ENCODE measurements at regions not wholly inside any gene's neighbourhood (a gene's known extent, or its start where the extent isn't known, plus 50 kb on each side); places are given as distances from the start of the nearest gene placed in this dataset.

DNA sequence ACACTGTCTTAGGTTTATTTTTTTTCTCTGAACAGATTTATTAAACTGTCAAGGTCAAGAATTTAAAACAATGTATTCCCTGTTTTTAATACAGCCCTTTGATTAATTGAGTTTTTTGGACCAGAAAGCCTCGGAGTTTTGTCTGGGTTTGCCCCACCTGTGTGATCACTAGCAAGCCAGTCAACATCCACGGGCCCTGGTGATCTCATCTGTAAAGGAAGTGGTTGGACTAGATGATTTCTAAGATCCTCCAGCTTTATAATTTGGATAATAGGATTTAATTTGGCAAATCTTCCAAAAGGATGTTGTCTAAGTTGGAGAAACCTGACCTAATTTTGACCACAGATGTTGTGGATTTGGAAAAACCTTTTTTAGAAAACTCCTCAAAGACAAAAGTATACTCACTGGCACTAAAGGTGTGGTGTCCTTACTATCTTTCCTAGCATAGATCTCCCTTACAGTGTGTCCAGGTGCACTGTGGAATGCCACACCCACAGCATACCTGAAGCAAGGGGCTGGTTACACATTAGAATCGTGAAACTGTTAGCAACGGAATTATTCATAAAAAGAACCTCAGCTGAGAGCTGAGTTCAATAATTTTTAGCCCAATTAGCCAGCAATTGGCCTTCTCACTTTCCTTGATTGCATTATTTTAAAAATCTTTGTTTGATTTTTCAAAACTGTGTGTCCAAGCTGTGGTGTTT, 195.6 kb upstream of the ELL2 start:
- H3K4me3 ChIP-seq (ENCODE audit: control insufficient read depth, low read depth, low read length) = no peak overlapping the region
- TF ChIP-seq, protein P1, sequence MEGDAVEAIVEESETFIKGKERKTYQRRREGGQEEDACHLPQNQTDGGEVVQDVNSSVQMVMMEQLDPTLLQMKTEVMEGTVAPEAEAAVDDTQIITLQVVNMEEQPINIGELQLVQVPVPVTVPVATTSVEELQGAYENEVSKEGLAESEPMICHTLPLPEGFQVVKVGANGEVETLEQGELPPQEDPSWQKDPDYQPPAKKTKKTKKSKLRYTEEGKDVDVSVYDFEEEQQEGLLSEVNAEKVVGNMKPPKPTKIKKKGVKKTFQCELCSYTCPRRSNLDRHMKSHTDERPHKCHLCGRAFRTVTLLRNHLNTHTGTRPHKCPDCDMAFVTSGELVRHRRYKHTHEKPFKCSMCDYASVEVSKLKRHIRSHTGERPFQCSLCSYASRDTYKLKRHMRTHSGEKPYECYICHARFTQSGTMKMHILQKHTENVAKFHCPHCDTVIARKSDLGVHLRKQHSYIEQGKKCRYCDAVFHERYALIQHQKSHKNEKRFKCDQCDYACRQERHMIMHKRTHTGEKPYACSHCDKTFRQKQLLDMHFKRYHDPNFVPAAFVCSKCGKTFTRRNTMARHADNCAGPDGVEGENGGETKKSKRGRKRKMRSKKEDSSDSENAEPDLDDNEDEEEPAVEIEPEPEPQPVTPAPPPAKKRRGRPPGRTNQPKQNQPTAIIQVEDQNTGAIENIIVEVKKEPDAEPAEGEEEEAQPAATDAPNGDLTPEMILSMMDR (IDR thresholded peaks at IDR 0.05; ENCODE audit: control insufficient read depth, insufficient read depth, low read depth, low read length, missing control alignments) = no peak
- DNase-seq (ENCODE audit: low read depth) = no peak

DNA sequence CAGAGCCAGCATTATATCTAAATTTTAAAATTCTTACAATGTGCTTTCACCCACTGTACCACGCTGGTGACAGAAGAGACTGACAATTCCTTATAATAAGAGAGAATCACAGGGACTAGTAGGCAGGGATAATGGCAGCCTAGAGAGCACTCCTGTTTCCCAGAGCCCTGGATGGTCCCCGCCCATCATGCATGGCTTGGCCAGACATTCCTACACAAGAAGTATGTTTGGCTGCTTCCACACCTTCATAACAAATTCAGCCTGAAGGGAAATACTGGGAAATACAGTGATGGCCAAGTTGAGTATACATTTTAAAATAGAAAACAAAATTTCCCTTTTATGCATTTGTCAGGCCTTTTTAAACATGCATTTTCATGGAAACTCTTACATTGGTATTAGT, 193.5 kb upstream of the ELL2 start:
- H3K4me3 ChIP-seq (ENCODE audit: control insufficient read depth, low read depth, low read length) = no peak overlapping the region
- TF ChIP-seq, protein P1 (IDR thresholded peaks at IDR 0.05; ENCODE audit: control insufficient read depth, insufficient read depth, low read depth, low read length, missing control alignments) = no peak
- DNase-seq (ENCODE audit: low read depth) = no peak

DNA sequence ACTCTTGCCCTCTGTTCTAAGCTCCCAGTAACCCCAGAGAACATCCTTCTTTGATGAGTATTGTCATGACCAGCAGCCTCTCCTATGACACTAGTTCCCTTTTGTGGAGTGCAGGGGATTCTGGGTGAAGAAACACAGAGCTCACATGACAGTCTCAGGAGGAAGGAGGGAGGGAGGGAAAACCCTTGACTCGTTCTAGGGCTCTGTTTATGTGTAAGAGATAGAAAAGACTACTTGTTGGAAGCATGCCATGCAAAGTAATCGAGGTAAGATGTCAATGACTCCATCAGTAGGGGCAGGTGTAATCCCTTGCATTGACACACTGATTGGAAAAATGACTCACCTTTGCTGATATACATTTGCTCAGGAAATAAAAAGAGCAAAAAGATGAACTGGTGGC, 190.2 kb upstream of the ELL2 start:
- DNase-seq (ENCODE audit: low read depth) = no peak
- H3K4me3 ChIP-seq (ENCODE audit: control insufficient read depth, low read depth, low read length) = no peak overlapping the region
- TF ChIP-seq, protein P1 (IDR thresholded peaks at IDR 0.05; ENCODE audit: control insufficient read depth, insufficient read depth, low read depth, low read length, missing control alignments) = no peak

DNA sequence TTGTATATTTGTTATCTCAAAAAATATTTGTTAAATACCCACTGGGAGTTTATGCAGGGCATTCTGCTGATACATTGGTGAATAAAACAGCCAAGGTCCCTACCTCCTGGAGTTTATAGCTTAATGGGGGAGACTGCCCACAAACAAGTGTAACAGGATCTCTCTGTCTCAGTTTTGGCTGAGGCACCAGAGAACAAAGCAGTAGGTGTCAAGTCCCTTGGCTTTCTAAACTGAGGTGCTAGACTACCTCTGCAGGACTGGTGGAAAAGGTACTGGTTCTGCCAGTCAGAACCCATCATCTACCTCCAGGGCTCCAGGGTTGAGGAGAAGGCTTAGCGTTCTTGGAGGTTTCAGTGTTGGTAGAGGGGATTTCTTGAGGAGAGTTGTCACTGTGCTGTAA, 188.4 kb upstream of the ELL2 start:
- H3K4me3 ChIP-seq (ENCODE audit: control insufficient read depth, low read depth, low read length) = no peak overlapping the region
- no peak for DNase-seq (ENCODE audit: low read depth)
- TF ChIP-seq, protein P1 (IDR thresholded peaks at IDR 0.05; ENCODE audit: control insufficient read depth, insufficient read depth, low read depth, low read length, missing control alignments) = no peak

DNA sequence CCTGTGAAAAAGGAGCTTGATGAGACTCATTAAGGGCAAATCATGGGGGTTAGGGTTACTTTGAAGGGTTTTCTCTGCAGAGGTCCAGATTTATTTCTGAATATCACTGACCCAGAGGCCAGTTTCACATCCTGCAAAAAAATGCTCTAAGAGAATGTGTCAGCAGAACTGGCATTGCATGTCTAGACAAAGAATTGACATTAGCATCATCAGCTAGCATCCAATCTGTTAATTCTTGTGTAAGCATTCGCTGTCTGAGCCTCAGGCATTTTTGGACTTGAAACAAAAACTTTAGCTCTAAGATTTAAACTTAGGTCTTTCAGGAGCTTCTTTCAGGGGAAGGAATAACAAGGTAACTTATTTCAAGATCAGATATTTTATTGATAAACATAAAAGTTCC, 187.9 kb upstream of the ELL2 start:
- TF ChIP-seq, protein P1 (IDR thresholded peaks at IDR 0.05; ENCODE audit: control insufficient read depth, insufficient read depth, low read depth, low read length, missing control alignments) = no peak
- peak; percentile 80 for DNase-seq (ENCODE audit: low read depth)

DNA sequence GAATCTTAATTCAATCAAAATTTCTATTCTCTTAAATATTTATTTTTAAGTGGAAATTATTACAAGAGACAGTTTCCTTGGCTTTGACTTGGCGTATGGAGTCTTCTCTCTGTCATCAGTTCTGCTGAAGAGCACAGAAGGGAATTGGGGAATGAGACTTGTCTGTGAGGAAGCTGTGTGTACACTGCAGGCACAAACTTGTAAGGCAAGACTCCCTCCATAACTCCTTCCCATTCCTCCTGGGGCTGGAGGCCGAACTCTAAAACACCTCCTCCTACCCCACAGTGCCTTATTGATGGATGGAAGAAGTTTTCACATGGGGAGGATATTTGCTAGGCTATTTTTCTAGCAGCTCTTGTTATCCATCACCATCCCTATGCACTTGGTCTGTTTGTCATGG, 187.4 kb upstream of the ELL2 start:
- no peak overlapping the region for H3K4me3 ChIP-seq (ENCODE audit: control insufficient read depth, low read depth, low read length)
- TF ChIP-seq, protein P1 (IDR thresholded peaks at IDR 0.05; ENCODE audit: control insufficient read depth, insufficient read depth, low read depth, low read length, missing control alignments) = no peak
- no peak for DNase-seq (ENCODE audit: low read depth)

More for the DNA sequence above, 187.9 kb upstream of the ELL2 start:
- no peak overlapping the region for H3K4me3 ChIP-seq (ENCODE audit: control insufficient read depth, low read depth, low read length)

Data from AG09309 (cell line).